Vagina (tissue), 2 donors: ENCODE measurements at regions not wholly inside any gene's neighbourhood (a gene's known extent, or its start where the extent isn't known, plus 50 kb on each side); places are given as distances from the start of the nearest gene placed in this dataset.
"Not testable (repeated sequence)": the region's sequence is repeated elsewhere in the genome, so short reads cannot be mapped to it uniquely, and the experiment has no call there.

Experiments
- DNase-seq, 2 donors: peaks; one replicate each; pipeline ENCODE4 v3.0.0-alpha.2; 2017; ENCODE audit errors: extremely low spot score in 2 of 2
- H3K27ac ChIP-seq: fragments of 200-600 bp; sonication (generic); one replicate; pipeline ENCODE4 v1.5.1; 2019
- H3K27me3 ChIP-seq: fragments of 200-600 bp; sonication (generic); one replicate; pipeline ENCODE4 v1.5.1; 2019
- H3K36me3 ChIP-seq, 2 donors: fragments of 200-600 bp; sonication (generic); one replicate each; pipeline ENCODE4 v1.5.1; 2017 to 2019
- H3K4me1 ChIP-seq: fragments of 200-600 bp; sonication (generic); one replicate; pipeline ENCODE4 v1.5.1; 2019
- H3K4me3 ChIP-seq, 2 donors: fragments of 200-600 bp; sonication (generic); 1 replicate in 1 of 2; 2 replicates in 1 of 2; pipeline ENCODE4 v1.5.1; 2016 to 2019
- H3K9me3 ChIP-seq: fragments of 200-600 bp; sonication (generic); one replicate; pipeline ENCODE4 v1.5.1; 2019
- CTCF ChIP-seq, 3 experiments: fragments of 450-650 bp in 2 of 3; fragments of 200-600 bp in 1 of 3; sonication (generic) in 1 of 3; IDR thresholded peaks; one replicate each; pipeline ENCODE4 v1.5.1; 2017 to 2019; ENCODE audit warnings: antibody characterized with exemption in 3 of 3, mild to moderate bottlenecking in 2 of 3, moderate library complexity in 2 of 3
- POLR2A ChIP-seq, 2 donors: fragments of 450-650 bp; IDR thresholded peaks; one replicate each; pipeline ENCODE4 v1.6.1; 2017; ENCODE audit warnings: antibody characterized with exemption in 2 of 2, mild to moderate bottlenecking in 2 of 2, moderate library complexity in 2 of 2
- POLR2AphosphoS5 ChIP-seq, 2 donors: sonication (generic); formaldehyde crosslinking; IDR thresholded peaks; one replicate each; pipeline ENCODE4 v1.9.0; 2017; ENCODE audit warnings: antibody characterized with exemption in 2 of 2, mild to moderate bottlenecking in 2 of 2, low read depth in 1 of 2; ENCODE audit not compliant: insufficient read depth in 1 of 2
- intact Hi-C: fragments of 100-400 bp; cut with DNase I; formaldehyde crosslinking; loops from one replicate; pipeline ENCODE4 v1.15.1; 2023

- TF ChIP-seq POLR2A (IDR thresholded peaks at IDR 0.05) (no peak), CTCF (IDR thresholded peaks at IDR 0.05) (peak; percentile 9 to 57 (median 33))
- Histone ChIP-seq H3K36me3 (no peaks in the 10 kb centered on the region), H3K9me3 (no peaks in the 10 kb centered on the region), H3K4me1 (peaks cover 9% of the 10 kb centered on the region), H3K4me3 (peak overlapping the region in 1 of 2 donors; percentile 68), H3K27ac (no peak overlapping the region), H3K27me3 (no peaks in the 10 kb centered on the region)
- intact Hi-C loops: loop anchor here (5.0 to 10.0 kb wide), 2 partner anchors 843 to 1830 kb away; partner anchors contain the start of gene MDFIC
- DNase-seq: no peak
Measured at GRCh38 chr7:114081606-114082425, 163.0 kb upstream of the PPP1R3A start.

GRCh38 chr7:114077158-114077524 is 158.3 kb upstream of the PPP1R3A start:
- H3K4me3 ChIP-seq, DNase-seq, H3K36me3 ChIP-seq, intact Hi-C loops, H3K27ac ChIP-seq, H3K27me3 ChIP-seq, H3K9me3 ChIP-seq, H3K4me1 ChIP-seq: not testable (repeated sequence)

GRCh38 chr7:114076392-114077157 is 157.8 kb upstream of the PPP1R3A start:
- DNase-seq, intact Hi-C loops, H3K4me3 ChIP-seq, H3K27me3 ChIP-seq, H3K36me3 ChIP-seq, H3K27ac ChIP-seq, H3K4me1 ChIP-seq, H3K9me3 ChIP-seq: not testable (repeated sequence)

GRCh38 chr7:114073701-114074100 is 154.9 kb upstream of the PPP1R3A start:
- H3K4me1 ChIP-seq: no peaks in the 10 kb centered on the region
- no peaks in the 10 kb centered on the region for H3K36me3 ChIP-seq
- no peak overlapping the region for H3K4me3 ChIP-seq
- TF ChIP-seq CTCF (IDR thresholded peaks at IDR 0.05): no peak
- no peak for TF ChIP-seq POLR2A (IDR thresholded peaks at IDR 0.05)
- TF ChIP-seq POLR2AphosphoS5 (IDR thresholded peaks at IDR 0.05; ENCODE audit: insufficient read depth in 1 of 2, low read depth in 1 of 2): no peak
- intact Hi-C loops: no loop called here
- H3K27ac ChIP-seq: no peak overlapping the region
- no peaks in the 10 kb centered on the region for H3K9me3 ChIP-seq
- H3K27me3 ChIP-seq: no peaks in the 10 kb centered on the region
- DNase-seq: no peak

GRCh38 chr7:114070246-114070645 is 151.4 kb upstream of the PPP1R3A start:
- intact Hi-C loops: no loop called here
- H3K27me3 ChIP-seq: no peaks in the 10 kb centered on the region
- TF ChIP-seq POLR2AphosphoS5 (IDR thresholded peaks at IDR 0.05; ENCODE audit: insufficient read depth in 1 of 2, low read depth in 1 of 2) (no peak), CTCF (IDR thresholded peaks at IDR 0.05) (no peak), POLR2A (IDR thresholded peaks at IDR 0.05) (no peak)
- no peak overlapping the region for H3K4me3 ChIP-seq
- no peaks in the 10 kb centered on the region for H3K9me3 ChIP-seq
- no peaks in the 10 kb centered on the region for H3K36me3 ChIP-seq
- no peak for DNase-seq
- no peaks in the 10 kb centered on the region for H3K4me1 ChIP-seq
- no peak overlapping the region for H3K27ac ChIP-seq

- H3K4me3 ChIP-seq: no peak overlapping the region
- no peak for DNase-seq
- H3K4me1 ChIP-seq: no peaks in the 10 kb centered on the region
- TF ChIP-seq POLR2A (IDR thresholded peaks at IDR 0.05): no peak
- no peak for TF ChIP-seq POLR2AphosphoS5 (IDR thresholded peaks at IDR 0.05; ENCODE audit: insufficient read depth in 1 of 2, low read depth in 1 of 2)
- TF ChIP-seq CTCF (IDR thresholded peaks at IDR 0.05): no peak
- H3K27ac ChIP-seq: no peak overlapping the region
- no peaks in the 10 kb centered on the region for H3K27me3 ChIP-seq
- intact Hi-C loops: no loop called here
- no peaks in the 10 kb centered on the region for H3K36me3 ChIP-seq
- H3K9me3 ChIP-seq: no peaks in the 10 kb centered on the region
Measured at GRCh38 chr7:114062810-114063209, 144.0 kb upstream of the PPP1R3A start.
